Brain microvascular endothelial cell (primary cell): ENCODE measurements at regions not wholly inside any gene's neighbourhood (a gene's known extent, or its start where the extent isn't known, plus 50 kb on each side); places are given as distances from the start of the nearest gene placed in this dataset.
"Not testable (repeated sequence)": the region's sequence is repeated elsewhere in the genome, so short reads cannot be mapped to it uniquely, and the experiment has no call there.

Experiments used
- DNase-seq: peaks from one replicate; pipeline ENCODE4 v3.0.0-alpha.2; 2020
- H3K27ac ChIP-seq: fragments of 250-450 bp; sonication (Bioruptor Pico); 2 replicates; pipeline ENCODE4 v1.5.1; 2020; ENCODE audit warnings: mild to moderate bottlenecking, moderate library complexity
- H3K27me3 ChIP-seq: fragments of 250-450 bp; sonication (Bioruptor Pico); replicated peaks from 2 replicates; pipeline ENCODE4 v1.5.1; 2020; ENCODE audit warnings: mild to moderate bottlenecking
- H3K36me3 ChIP-seq: fragments of 250-450 bp; sonication (Bioruptor Pico); replicated peaks from 2 replicates; pipeline ENCODE4 v1.5.1; 2020; ENCODE audit warnings: mild to moderate bottlenecking
- H3K4me3 ChIP-seq: 2 replicates; pipeline ENCODE4 v1.5.1; 2011; ENCODE audit warnings: low read depth, mild to moderate bottlenecking, control low read depth, low read length, moderate library complexity
- CTCF ChIP-seq: IDR thresholded peaks from 2 replicates; pipeline ENCODE4 v1.5.1; 2011; ENCODE audit warnings: low read depth, mild to moderate bottlenecking, moderate library complexity, low read length, control low read depth, inconsistent platforms; ENCODE audit errors: missing control alignments
- in situ Hi-C: cut with HindIII; loops from 2 replicates; pipeline ENCODE4 v1.10.0; 2017; ENCODE audit warnings: low sequenced_read_pairs, low pct_ligation_motif_present

- no peak for TF ChIP-seq CTCF
- in situ Hi-C loops: no loop called here
- DNase-seq: no peak
- Histone ChIP-seq H3K27me3 (no peaks in the 10 kb centered on the region), H3K36me3 (no peaks in the 10 kb centered on the region), H3K4me3 (no peak overlapping the region), H3K27ac (no peak overlapping the region)
Observed at GRCh38 chrX:96102997-96103396, 581.6 kb upstream of the DIAPH2 start.

GRCh38 chrX:96112689-96113088 lies 572.0 kb upstream of the DIAPH2 start:
- no peak overlapping the region for H3K4me3 ChIP-seq
- in situ Hi-C loops: no loop called here
- DNase-seq: no peak

GRCh38 chrX:96126182-96126581 lies 558.5 kb upstream of the DIAPH2 start:
- H3K36me3 ChIP-seq: no peaks in the 10 kb centered on the region
- H3K4me3 ChIP-seq: no peak overlapping the region
- TF ChIP-seq CTCF: no peak
- H3K27ac ChIP-seq: no peak overlapping the region
- in situ Hi-C loops: no loop called here
- H3K27me3 ChIP-seq: no peaks in the 10 kb centered on the region
- DNase-seq: no peak

More at GRCh38 chrX:96112689-96113088, 572.0 kb upstream of the DIAPH2 start:
- Histone ChIP-seq H3K27me3 (no peaks in the 10 kb centered on the region), H3K27ac (no peak overlapping the region), H3K36me3 (no peaks in the 10 kb centered on the region)
- no peak for TF ChIP-seq CTCF

GRCh38 chrX:96128058-96128457 lies 556.6 kb upstream of the DIAPH2 start:
- in situ Hi-C loops, H3K36me3 ChIP-seq, H3K4me3 ChIP-seq, H3K27me3 ChIP-seq, H3K27ac ChIP-seq, DNase-seq: not testable (repeated sequence)

GRCh38 chrX:96140796-96141195 lies 543.8 kb upstream of the DIAPH2 start:
- in situ Hi-C loops: no loop called here
- no peaks in the 10 kb centered on the region for H3K36me3 ChIP-seq
- no peak overlapping the region for H3K4me3 ChIP-seq
- no peak overlapping the region for H3K27ac ChIP-seq
- TF ChIP-seq CTCF: no peak
- DNase-seq: no peak
- no peaks in the 10 kb centered on the region for H3K27me3 ChIP-seq

- Histone ChIP-seq H3K36me3 (no peaks in the 10 kb centered on the region), H3K27ac (no peak overlapping the region), H3K4me3 (no peak overlapping the region), H3K27me3 (no peaks in the 10 kb centered on the region)
- no peak for TF ChIP-seq CTCF
- in situ Hi-C loops: no loop called here
- no peak for DNase-seq
Observed at GRCh38 chrX:96147681-96148080, 537.0 kb upstream of the DIAPH2 start.
